ENCODE measurements at regions not wholly inside any gene's neighbourhood (a gene's known extent, or its start where the extent isn't known, plus 50 kb on each side); places are given as distances from the start of the nearest gene placed in this dataset.
A peak's percentile ranks its signal among the peaks of the same experiment; 100 is the strongest.

DNA sequence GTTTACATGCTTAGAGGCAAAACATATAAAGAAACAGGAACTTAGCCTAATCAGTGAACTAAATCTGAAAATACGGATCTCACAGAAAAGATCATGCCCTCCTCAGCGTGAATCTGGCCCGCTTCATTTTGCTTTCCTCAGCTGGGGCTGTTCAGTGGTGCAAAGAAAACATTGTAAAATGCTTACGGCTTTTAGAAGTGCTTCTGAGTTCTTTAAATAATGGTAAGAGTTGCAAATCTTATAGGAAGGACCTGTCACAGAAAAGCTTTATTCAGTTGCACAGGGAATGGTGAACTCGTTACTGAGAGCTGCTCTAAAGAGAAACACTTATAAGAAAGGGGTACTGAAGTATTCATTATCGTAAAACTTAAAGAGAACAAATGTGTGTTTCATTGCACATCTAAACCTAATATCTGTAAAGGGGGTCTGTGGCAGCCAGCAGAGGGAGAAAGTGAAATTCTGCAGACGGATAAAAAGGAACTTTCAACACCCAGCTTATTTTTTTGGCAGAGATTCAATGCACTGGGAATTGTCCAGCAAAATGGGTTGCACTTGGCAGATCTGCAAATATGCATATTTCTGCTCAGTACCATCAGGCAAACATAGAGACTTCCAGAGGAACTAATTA is 139.2 kb upstream of the ANK2 start:
- TF ChIP-seq POLR2A (IDR thresholded peaks at IDR 0.05) = no peak
- TF ChIP-seq, protein P1, sequence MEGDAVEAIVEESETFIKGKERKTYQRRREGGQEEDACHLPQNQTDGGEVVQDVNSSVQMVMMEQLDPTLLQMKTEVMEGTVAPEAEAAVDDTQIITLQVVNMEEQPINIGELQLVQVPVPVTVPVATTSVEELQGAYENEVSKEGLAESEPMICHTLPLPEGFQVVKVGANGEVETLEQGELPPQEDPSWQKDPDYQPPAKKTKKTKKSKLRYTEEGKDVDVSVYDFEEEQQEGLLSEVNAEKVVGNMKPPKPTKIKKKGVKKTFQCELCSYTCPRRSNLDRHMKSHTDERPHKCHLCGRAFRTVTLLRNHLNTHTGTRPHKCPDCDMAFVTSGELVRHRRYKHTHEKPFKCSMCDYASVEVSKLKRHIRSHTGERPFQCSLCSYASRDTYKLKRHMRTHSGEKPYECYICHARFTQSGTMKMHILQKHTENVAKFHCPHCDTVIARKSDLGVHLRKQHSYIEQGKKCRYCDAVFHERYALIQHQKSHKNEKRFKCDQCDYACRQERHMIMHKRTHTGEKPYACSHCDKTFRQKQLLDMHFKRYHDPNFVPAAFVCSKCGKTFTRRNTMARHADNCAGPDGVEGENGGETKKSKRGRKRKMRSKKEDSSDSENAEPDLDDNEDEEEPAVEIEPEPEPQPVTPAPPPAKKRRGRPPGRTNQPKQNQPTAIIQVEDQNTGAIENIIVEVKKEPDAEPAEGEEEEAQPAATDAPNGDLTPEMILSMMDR (IDR thresholded peaks at IDR 0.05) = peak in 1 of 6 experiments; percentile 21
- peak overlapping the region in 1 of 4 donors; percentile 35 for H3K4me3 ChIP-seq
- H3K27me3 ChIP-seq = no peaks in the 10 kb centered on the region
- intact Hi-C loops (cut with DNase I) = no loop called here
- peaks cover 0 to 4% of the 10 kb centered on the region in 2 donors for H3K4me1 ChIP-seq (replicated peaks in 1 of 2)
- H3K9me3 ChIP-seq (replicated peaks in 1 of 3) = no peaks in the 10 kb centered on the region
- peak in 3 of 7 donors; percentile 14 to 29 (median 17) for DNase-seq
- H3K27ac ChIP-seq = no peak overlapping the region
- H3K36me3 ChIP-seq (replicated peaks in 1 of 2) = no peaks in the 10 kb centered on the region
- WGBS, 4 donors = 33 to 37% (median 35%) methylated on average over 7 of the region's 7 CpGs

DNA sequence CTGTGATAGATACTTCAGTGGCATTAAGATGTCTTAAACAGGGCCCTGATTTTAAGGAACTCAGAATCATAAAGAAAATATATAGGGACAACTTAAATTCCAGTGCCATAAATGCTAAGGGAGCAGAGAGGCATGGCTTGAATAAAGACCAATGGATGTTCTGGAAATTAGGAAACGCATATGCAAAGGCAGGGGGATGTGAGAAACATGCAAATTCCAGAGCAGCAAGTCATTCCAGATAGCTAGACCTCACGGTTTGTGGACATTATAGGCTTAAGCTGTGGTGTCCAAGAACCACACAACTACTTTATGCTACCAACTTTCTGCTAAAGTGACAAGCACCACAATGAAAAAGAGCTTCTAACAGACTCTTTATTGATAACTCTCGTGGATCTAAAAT is 132.6 kb upstream of the ANK2 start:
- H3K4me3 ChIP-seq = no peak overlapping the region
- H3K9me3 ChIP-seq (replicated peaks in 1 of 3) = no peaks in the 10 kb centered on the region
- 70 to 80% (median 78%) methylated on average over 3 of the region's 3 CpGs for WGBS, 4 donors
- intact Hi-C loops (cut with DNase I) = no loop called here
- no peak overlapping the region for H3K27ac ChIP-seq
- no peaks in the 10 kb centered on the region for H3K36me3 ChIP-seq (replicated peaks in 1 of 2)
- DNase-seq = no peak
- no peaks in the 10 kb centered on the region for H3K27me3 ChIP-seq
- no peak for TF ChIP-seq POLR2A (IDR thresholded peaks at IDR 0.05)
- TF ChIP-seq, protein P1 (IDR thresholded peaks at IDR 0.05) = no peak
- no peaks in the 10 kb centered on the region for H3K4me1 ChIP-seq (replicated peaks in 1 of 2)

DNA sequence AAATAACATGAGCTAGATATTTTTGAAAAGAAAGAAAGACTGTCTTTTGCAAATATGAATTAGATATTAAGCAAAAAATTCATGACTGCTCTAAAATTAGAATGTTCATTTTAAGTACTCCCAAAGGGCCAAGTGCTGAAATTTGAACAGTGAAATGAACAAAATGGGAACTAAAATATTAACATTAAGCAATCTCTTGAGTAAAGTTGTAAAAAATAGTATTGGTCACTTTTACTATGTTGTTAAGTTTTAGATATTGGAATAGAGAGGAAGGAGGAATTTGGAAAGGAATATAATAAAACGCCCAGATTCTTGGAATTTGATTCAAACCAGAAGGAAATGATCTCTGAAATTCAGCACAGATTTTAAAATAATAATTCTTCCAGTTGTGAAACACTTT is 125.9 kb upstream of the ANK2 start:
- no peak for DNase-seq
- H3K27ac ChIP-seq = no peak overlapping the region
- 51 to 68% (median 60%) methylated on average over 1 of the region's 1 CpG for WGBS, 4 donors
- no peaks in the 10 kb centered on the region for H3K27me3 ChIP-seq
- no peaks in the 10 kb centered on the region for H3K9me3 ChIP-seq (replicated peaks in 1 of 3)
- H3K4me3 ChIP-seq = no peak overlapping the region
- no peaks in the 10 kb centered on the region for H3K4me1 ChIP-seq (replicated peaks in 1 of 2)
- intact Hi-C loops (cut with DNase I) = no loop called here
- TF ChIP-seq, protein P1 (IDR thresholded peaks at IDR 0.05) = no peak
- TF ChIP-seq POLR2A (IDR thresholded peaks at IDR 0.05) = no peak
- H3K36me3 ChIP-seq (replicated peaks in 1 of 2) = no peaks in the 10 kb centered on the region

DNA sequence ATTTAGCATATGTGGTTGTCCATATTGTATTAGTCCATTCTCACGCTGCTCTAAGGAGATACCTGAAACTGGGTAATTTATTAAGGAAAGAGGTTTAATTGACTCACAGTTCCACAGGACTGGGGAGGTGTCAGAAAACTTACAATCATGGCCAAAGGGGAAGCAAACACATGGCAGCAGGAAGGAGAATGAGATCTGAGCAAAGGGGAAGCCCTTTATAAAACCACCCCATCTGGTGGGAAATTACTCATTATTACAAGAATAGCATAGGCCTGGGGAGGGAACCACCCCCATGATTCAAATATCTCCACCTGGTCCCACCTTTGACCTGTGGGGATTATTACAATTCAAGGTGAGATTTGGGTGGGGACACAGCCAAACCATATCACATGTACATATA is 122.6 kb upstream of the ANK2 start:
- intact Hi-C loops (cut with DNase I) = no loop called here
- H3K27ac ChIP-seq = no peak overlapping the region
- H3K4me3 ChIP-seq = no peak overlapping the region
- H3K27me3 ChIP-seq = no peaks in the 10 kb centered on the region
- DNase-seq = no peak
- WGBS, 4 donors = 78 to 92% (median 90%) methylated on average over 1 of the region's 1 CpG
- TF ChIP-seq, protein P1 (IDR thresholded peaks at IDR 0.05) = no peak
- TF ChIP-seq POLR2A (IDR thresholded peaks at IDR 0.05) = no peak
- H3K4me1 ChIP-seq (replicated peaks in 1 of 2) = no peaks in the 10 kb centered on the region
- no peaks in the 10 kb centered on the region for H3K9me3 ChIP-seq (replicated peaks in 1 of 3)
- no peaks in the 10 kb centered on the region for H3K36me3 ChIP-seq (replicated peaks in 1 of 2)

Data from adrenal gland (tissue), 9 donors.